ENCODE measurements at regions not wholly inside any gene's neighbourhood (a gene's known extent, or its start where the extent isn't known, plus 50 kb on each side); places are given as distances from the start of the nearest gene placed in this dataset.
"Not testable (repeated sequence)": the region's sequence is repeated elsewhere in the genome, so short reads cannot be mapped to it uniquely, and the experiment has no call there.

DNA sequence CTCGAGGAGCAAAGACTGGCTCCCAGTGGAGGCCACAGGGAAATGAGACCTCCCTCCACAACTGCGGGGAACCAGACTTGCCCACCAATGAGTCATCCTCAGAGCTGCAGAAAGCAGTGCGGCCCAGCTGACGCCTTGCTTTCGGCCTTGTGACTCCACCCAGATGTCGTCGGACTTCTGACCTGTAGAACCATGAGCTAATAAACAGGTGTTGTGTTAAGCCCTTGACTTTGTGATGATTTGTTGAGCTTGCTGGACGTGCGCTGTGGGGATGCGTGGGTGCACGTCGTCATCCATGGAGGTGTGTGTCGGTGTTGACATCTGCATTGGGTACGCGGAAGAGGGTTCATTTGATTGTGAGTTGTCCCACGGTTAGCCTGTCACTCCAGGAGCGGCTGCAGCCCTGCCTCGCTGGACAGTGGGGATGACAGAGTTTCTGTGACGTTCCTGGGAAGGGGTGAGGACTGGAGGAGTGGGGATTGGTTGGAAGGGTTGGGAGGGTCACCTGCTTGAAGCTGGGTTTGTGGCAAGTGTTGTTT lies 154.1 kb downstream of the SH3BP4 start:
- ATAC-seq, result no peak
- no peak for DNase-seq
- intact Hi-C loops (cut with DNase I, micrococcal nuclease), result loop anchor here in 1 of 2 donors (10.0 kb wide), 1 partner anchor 561 kb away; no protein-coding TSS in a partner anchor

- intact Hi-C loops (cut with DNase I, micrococcal nuclease), result loop anchor here in 1 of 2 donors (10.0 kb wide), 1 partner anchor 562 kb away; no protein-coding TSS in a partner anchor
- ATAC-seq, result peak; percentile 88
Observed at GRCh38 chr2:235106874-235107639, 155.2 kb downstream of the SH3BP4 start.

GRCh38 chr2:235107640-235107951 lies 155.8 kb downstream of the SH3BP4 start:
- intact Hi-C loops (cut with DNase I, micrococcal nuclease), result loop anchor here in 1 of 2 donors (10.0 kb wide), 1 partner anchor 563 kb away; no protein-coding TSS in a partner anchor
- no peak for DNase-seq

More at GRCh38 chr2:235106874-235107639, 155.2 kb downstream of the SH3BP4 start:
- peak; percentile 37 to 71 for DNase-seq

GRCh38 chr2:235109561-235109960 lies 157.7 kb downstream of the SH3BP4 start:
- not testable (repeated sequence) for DNase-seq, ATAC-seq
- intact Hi-C loops (cut with DNase I, micrococcal nuclease), result loop anchor here in 1 of 2 donors (10.0 kb wide), 1 partner anchor 565 kb away; no protein-coding TSS in a partner anchor

More at GRCh38 chr2:235107640-235107951, 155.8 kb downstream of the SH3BP4 start:
- ATAC-seq, result no peak

- ATAC-seq, result no peak
- intact Hi-C loops (cut with DNase I, micrococcal nuclease), result no loop called here
Observed at GRCh38 chr2:235112365-235112764, 160.5 kb downstream of the SH3BP4 start.

GRCh38 chr2:235113854-235114253 lies 162.0 kb downstream of the SH3BP4 start:
- ATAC-seq, result no peak
- intact Hi-C loops (cut with DNase I, micrococcal nuclease), result no loop called here
- DNase-seq, result no peak

More at GRCh38 chr2:235112365-235112764, 160.5 kb downstream of the SH3BP4 start:
- DNase-seq, result no peak

DNA sequence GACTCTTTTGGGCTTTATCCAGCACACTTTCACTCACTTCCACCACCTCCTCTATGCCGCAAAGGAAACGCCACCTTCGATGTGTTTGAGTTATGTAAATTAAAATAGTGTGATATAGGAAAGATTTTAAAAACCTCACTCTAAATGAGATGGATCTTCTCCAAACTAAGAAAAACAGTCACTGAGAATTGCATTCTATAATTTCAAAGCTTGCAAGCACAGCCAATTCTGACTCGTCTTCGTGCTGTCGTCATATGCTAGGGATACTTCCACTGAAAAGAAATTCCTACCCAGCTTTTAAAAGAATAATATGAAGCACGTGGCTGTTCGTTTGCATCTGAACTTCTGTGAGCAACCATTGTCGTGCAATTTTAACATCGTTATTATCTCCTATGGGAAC lies 162.5 kb downstream of the SH3BP4 start:
- DNase-seq (no peak), ATAC-seq (no peak)
- intact Hi-C loops (cut with DNase I, micrococcal nuclease), result no loop called here

- intact Hi-C loops (cut with DNase I, micrococcal nuclease), result loop anchor here in 1 of 2 donors (5.0 kb wide), 1 partner anchor 563 kb away; no protein-coding TSS in a partner anchor
- ATAC-seq (no peak), DNase-seq (no peak)
Observed at GRCh38 chr2:235115521-235115920, 163.7 kb downstream of the SH3BP4 start.

GRCh38 chr2:235116885-235117492 lies 165.2 kb downstream of the SH3BP4 start:
- DNase-seq (no peak), ATAC-seq (peak; percentile 38)
- intact Hi-C loops (cut with DNase I, micrococcal nuclease), result loop anchor here in 1 of 2 donors (5.0 kb wide), 1 partner anchor 565 kb away; no protein-coding TSS in a partner anchor

- intact Hi-C loops (cut with DNase I, micrococcal nuclease), result no loop called here
Observed at GRCh38 chr2:235126768-235127167, 175.0 kb downstream of the SH3BP4 start.

DNA sequence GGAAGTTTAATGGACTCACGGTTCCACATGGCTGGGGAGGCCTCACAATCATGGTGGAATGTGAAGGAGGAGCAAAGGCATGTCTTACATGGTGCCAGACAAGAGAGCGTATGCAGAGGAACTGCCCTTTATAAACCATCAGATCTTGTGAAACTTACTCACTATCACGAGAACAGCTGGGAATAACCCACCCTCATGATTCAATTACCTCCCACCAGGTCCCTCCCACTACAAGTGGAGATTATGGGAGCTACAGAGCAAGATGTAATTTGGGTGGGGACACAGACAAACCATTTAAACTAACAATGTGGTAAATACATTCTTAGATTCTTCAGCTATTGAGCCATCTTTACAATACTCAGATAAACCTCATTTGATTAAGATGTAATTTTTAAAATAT lies 176.1 kb downstream of the SH3BP4 start:
- intact Hi-C loops (cut with DNase I, micrococcal nuclease), result no loop called here
- no peak for DNase-seq
- no peak for ATAC-seq

More at GRCh38 chr2:235126768-235127167, 175.0 kb downstream of the SH3BP4 start:
- DNase-seq (no peak), ATAC-seq (no peak)

- DNase-seq, result no peak
- no peak for ATAC-seq
- intact Hi-C loops (cut with DNase I, micrococcal nuclease), result loop anchor here (10.0 kb wide), 3 partner anchors 365 to 615 kb away; partner anchors contain the start of gene AGAP1 (in 1 of the 2)
Observed at GRCh38 chr2:235129850-235130249, 178.0 kb downstream of the SH3BP4 start.

- intact Hi-C loops (cut with DNase I, micrococcal nuclease), result loop anchor here (10.0 kb wide), 3 partner anchors 363 to 613 kb away; partner anchors contain the start of gene AGAP1 (in 1 of the 2)
- DNase-seq (no peak), ATAC-seq (no peak)
Observed at GRCh38 chr2:235131334-235132305, 179.8 kb downstream of the SH3BP4 start.

GRCh38 chr2:235132651-235133050 lies 180.8 kb downstream of the SH3BP4 start:
- DNase-seq (no peak), ATAC-seq (no peak)
- intact Hi-C loops (cut with DNase I, micrococcal nuclease), result loop anchor here (10.0 kb wide), 3 partner anchors 362 to 612 kb away; partner anchors contain the start of gene AGAP1 (in 1 of the 2)

- no peak for ATAC-seq
Observed at GRCh38 chr2:235133837-235134236, 182.0 kb downstream of the SH3BP4 start.

GRCh38 chr2:235134420-235134819 lies 182.6 kb downstream of the SH3BP4 start:
- no peak for ATAC-seq
- DNase-seq, result no peak
- intact Hi-C loops (cut with DNase I, micrococcal nuclease), result loop anchor here (10.0 kb wide), 3 partner anchors 360 to 610 kb away; partner anchors contain the start of gene AGAP1 (in 1 of the 2)

More at GRCh38 chr2:235133837-235134236, 182.0 kb downstream of the SH3BP4 start:
- intact Hi-C loops (cut with DNase I, micrococcal nuclease), result loop anchor here (10.0 kb wide), 3 partner anchors 361 to 611 kb away; partner anchors contain the start of gene AGAP1 (in 1 of the 2)
- no peak for DNase-seq

GRCh38 chr2:235135195-235135965 lies 183.6 kb downstream of the SH3BP4 start:
- intact Hi-C loops (cut with DNase I, micrococcal nuclease), result loop anchor here (10.0 kb wide), 3 partner anchors 359 to 609 kb away; partner anchors contain the start of gene AGAP1 (in 1 of the 2)
- DNase-seq, result no peak
- ATAC-seq, result no peak
